ENCODE measurements at regions not wholly inside any gene's neighbourhood (a gene's known extent, or its start where the extent isn't known, plus 50 kb on each side); places are given as distances from the start of the nearest gene placed in this dataset.

- no peak overlapping the region for H3K4ac ChIP-seq (ENCODE audit: low read depth in 1 of 2, low read length in 2 of 2)
- no peak overlapping the region for H2AK5ac ChIP-seq (ENCODE audit: low read length, severe bottlenecking)
- H2BK12ac ChIP-seq (ENCODE audit: low read length in 2 of 2): no peak overlapping the region
- H3K4me1 ChIP-seq (ENCODE audit: control insufficient read depth, insufficient read depth, low read depth, low read length): no peaks in the 10 kb centered on the region
- H3K4me3 ChIP-seq (ENCODE audit: insufficient read depth in 1 of 2, low read depth in 1 of 2, low read length in 2 of 2): no peak overlapping the region
- no peak overlapping the region for H4K91ac ChIP-seq (ENCODE audit: low read length)
- no peak for DNase-seq
- H2BK15ac ChIP-seq (ENCODE audit: low read depth, poor library complexity, severe bottlenecking): no peak overlapping the region
- H3K18ac ChIP-seq (ENCODE audit: low read depth in 1 of 2, low read length in 2 of 2): no peak overlapping the region
- H3K79me1 ChIP-seq (replicated peaks; ENCODE audit: low read length, poor library complexity, severe bottlenecking): no peaks in the 10 kb centered on the region
- H3K27me3 ChIP-seq (ENCODE audit: control insufficient read depth in 1 of 2, insufficient read depth in 1 of 2, low read length in 2 of 2): peaks cover 0 to 16% of the 10 kb centered on the region in 2 experiments
- H3K14ac ChIP-seq (ENCODE audit: low read length in 2 of 2): no peak overlapping the region
- no peak overlapping the region for H4K8ac ChIP-seq (ENCODE audit: low read length)
- H3K9ac ChIP-seq (ENCODE audit: low read length): no peak overlapping the region
- H3K4me2 ChIP-seq (ENCODE audit: low read length, poor library complexity, severe bottlenecking): no peak overlapping the region
- no peak overlapping the region for H2AFZ ChIP-seq (ENCODE audit: low read depth, low read length)
- H3K27ac ChIP-seq (ENCODE audit: low read length, poor library complexity, severe bottlenecking): no peak overlapping the region
- H3K23ac ChIP-seq (ENCODE audit: low read length in 2 of 2): no peak overlapping the region
- no peak overlapping the region for H2BK120ac ChIP-seq (ENCODE audit: low read depth, low read length)
- no CpG with 5 or more reads among the region's 2 CpGs for WGBS
- no peaks in the 10 kb centered on the region for H3K36me3 ChIP-seq (ENCODE audit: control insufficient read depth in 1 of 2, insufficient read depth in 2 of 2, low read depth in 1 of 2, low read length in 2 of 2)
- no peaks in the 10 kb centered on the region for H3K9me3 ChIP-seq (ENCODE audit: control insufficient read depth, low read length)
- H2BK5ac ChIP-seq (ENCODE audit: low read depth, low read length, poor library complexity, severe bottlenecking): no peak overlapping the region
Observed at GRCh38 chr10:128816726-128817125, 650.3 kb upstream of the MGMT start.

- DNase-seq: no peak
- H2BK5ac ChIP-seq (ENCODE audit: low read depth, low read length, poor library complexity, severe bottlenecking): no peak overlapping the region
- H2BK12ac ChIP-seq (ENCODE audit: low read length in 2 of 2): no peak overlapping the region
- H2BK15ac ChIP-seq (ENCODE audit: low read depth, poor library complexity, severe bottlenecking): no peak overlapping the region
- H3K27me3 ChIP-seq (ENCODE audit: control insufficient read depth in 1 of 2, insufficient read depth in 1 of 2, low read length in 2 of 2): peaks cover 0 to 16% of the 10 kb centered on the region in 2 experiments
- no peak overlapping the region for H3K18ac ChIP-seq (ENCODE audit: low read depth in 1 of 2, low read length in 2 of 2)
- no peak overlapping the region for H3K4me2 ChIP-seq (ENCODE audit: low read length, poor library complexity, severe bottlenecking)
- no peak overlapping the region for H3K4ac ChIP-seq (ENCODE audit: low read depth in 1 of 2, low read length in 2 of 2)
- no peaks in the 10 kb centered on the region for H3K36me3 ChIP-seq (ENCODE audit: control insufficient read depth in 1 of 2, insufficient read depth in 2 of 2, low read depth in 1 of 2, low read length in 2 of 2)
- no peak overlapping the region for H4K8ac ChIP-seq (ENCODE audit: low read length)
- H2AFZ ChIP-seq (ENCODE audit: low read depth, low read length): no peak overlapping the region
- no peaks in the 10 kb centered on the region for H3K79me1 ChIP-seq (replicated peaks; ENCODE audit: low read length, poor library complexity, severe bottlenecking)
- 49% methylated on average over 2 of the region's 2 CpGs for WGBS
- no peaks in the 10 kb centered on the region for H3K9me3 ChIP-seq (ENCODE audit: control insufficient read depth, low read length)
- H2BK120ac ChIP-seq (ENCODE audit: low read depth, low read length): no peak overlapping the region
- H3K4me1 ChIP-seq (ENCODE audit: control insufficient read depth, insufficient read depth, low read depth, low read length): no peaks in the 10 kb centered on the region
- H2AK5ac ChIP-seq (ENCODE audit: low read length, severe bottlenecking): no peak overlapping the region
- H3K23ac ChIP-seq (ENCODE audit: low read length in 2 of 2): no peak overlapping the region
- H3K14ac ChIP-seq (ENCODE audit: low read length in 2 of 2): no peak overlapping the region
- H3K9ac ChIP-seq (ENCODE audit: low read length): no peak overlapping the region
- H4K91ac ChIP-seq (ENCODE audit: low read length): no peak overlapping the region
- no peak overlapping the region for H3K27ac ChIP-seq (ENCODE audit: low read length, poor library complexity, severe bottlenecking)
- H3K4me3 ChIP-seq (ENCODE audit: insufficient read depth in 1 of 2, low read depth in 1 of 2, low read length in 2 of 2): no peak overlapping the region
Observed at GRCh38 chr10:128817636-128818035, 649.4 kb upstream of the MGMT start.

GRCh38 chr10:128820663-128821062 is 646.4 kb upstream of the MGMT start:
- H3K36me3 ChIP-seq (ENCODE audit: control insufficient read depth in 1 of 2, insufficient read depth in 2 of 2, low read depth in 1 of 2, low read length in 2 of 2): no peaks in the 10 kb centered on the region
- no peak overlapping the region for H2BK15ac ChIP-seq (ENCODE audit: low read depth, poor library complexity, severe bottlenecking)
- no peak overlapping the region for H2AFZ ChIP-seq (ENCODE audit: low read depth, low read length)
- no peak overlapping the region for H2AK5ac ChIP-seq (ENCODE audit: low read length, severe bottlenecking)
- no peaks in the 10 kb centered on the region for H3K9me3 ChIP-seq (ENCODE audit: control insufficient read depth, low read length)
- H3K27me3 ChIP-seq (ENCODE audit: control insufficient read depth in 1 of 2, insufficient read depth in 1 of 2, low read length in 2 of 2): peaks cover 0 to 14% of the 10 kb centered on the region in 2 experiments
- H4K8ac ChIP-seq (ENCODE audit: low read length): no peak overlapping the region
- 65% methylated on average over 7 of the region's 7 CpGs for WGBS
- H3K4me2 ChIP-seq (ENCODE audit: low read length, poor library complexity, severe bottlenecking): no peak overlapping the region
- no peak overlapping the region for H3K4ac ChIP-seq (ENCODE audit: low read depth in 1 of 2, low read length in 2 of 2)
- no peak overlapping the region for H3K23ac ChIP-seq (ENCODE audit: low read length in 2 of 2)
- no peaks in the 10 kb centered on the region for H3K4me1 ChIP-seq (ENCODE audit: control insufficient read depth, insufficient read depth, low read depth, low read length)
- H3K27ac ChIP-seq (ENCODE audit: low read length, poor library complexity, severe bottlenecking): no peak overlapping the region
- H3K9ac ChIP-seq (ENCODE audit: low read length): no peak overlapping the region
- H3K14ac ChIP-seq (ENCODE audit: low read length in 2 of 2): no peak overlapping the region
- H4K91ac ChIP-seq (ENCODE audit: low read length): no peak overlapping the region
- no peak overlapping the region for H2BK5ac ChIP-seq (ENCODE audit: low read depth, low read length, poor library complexity, severe bottlenecking)
- no peak overlapping the region for H2BK12ac ChIP-seq (ENCODE audit: low read length in 2 of 2)
- H2BK120ac ChIP-seq (ENCODE audit: low read depth, low read length): no peak overlapping the region
- H3K18ac ChIP-seq (ENCODE audit: low read depth in 1 of 2, low read length in 2 of 2): no peak overlapping the region
- no peaks in the 10 kb centered on the region for H3K79me1 ChIP-seq (replicated peaks; ENCODE audit: low read length, poor library complexity, severe bottlenecking)
- DNase-seq: no peak
- H3K4me3 ChIP-seq (ENCODE audit: insufficient read depth in 1 of 2, low read depth in 1 of 2, low read length in 2 of 2): no peak overlapping the region

- Histone ChIP-seq H3K9ac (ENCODE audit: low read length) (no peak overlapping the region), H3K14ac (ENCODE audit: low read length in 2 of 2) (no peak overlapping the region), H3K4ac (ENCODE audit: low read depth in 1 of 2, low read length in 2 of 2) (no peak overlapping the region), H3K79me1 (replicated peaks; ENCODE audit: low read length, poor library complexity, severe bottlenecking) (no peaks in the 10 kb centered on the region), H3K23ac (ENCODE audit: low read length in 2 of 2) (no peak overlapping the region), H3K27me3 (ENCODE audit: control insufficient read depth in 1 of 2, insufficient read depth in 1 of 2, low read length in 2 of 2) (peaks cover 0 to 9% of the 10 kb centered on the region in 2 experiments), H3K36me3 (ENCODE audit: control insufficient read depth in 1 of 2, insufficient read depth in 2 of 2, low read depth in 1 of 2, low read length in 2 of 2) (no peaks in the 10 kb centered on the region), H3K18ac (ENCODE audit: low read depth in 1 of 2, low read length in 2 of 2) (no peak overlapping the region), H2BK5ac (ENCODE audit: low read depth, low read length, poor library complexity, severe bottlenecking) (no peak overlapping the region), H3K4me3 (ENCODE audit: insufficient read depth in 1 of 2, low read depth in 1 of 2, low read length in 2 of 2) (no peak overlapping the region), H2AK5ac (ENCODE audit: low read length, severe bottlenecking) (no peak overlapping the region), H2AFZ (ENCODE audit: low read depth, low read length) (no peak overlapping the region), H2BK15ac (ENCODE audit: low read depth, poor library complexity, severe bottlenecking) (no peak overlapping the region), H2BK120ac (ENCODE audit: low read depth, low read length) (no peak overlapping the region), H4K8ac (ENCODE audit: low read length) (no peak overlapping the region), H2BK12ac (ENCODE audit: low read length in 2 of 2) (no peak overlapping the region), H3K27ac (ENCODE audit: low read length, poor library complexity, severe bottlenecking) (no peak overlapping the region), H3K9me3 (ENCODE audit: control insufficient read depth, low read length) (no peaks in the 10 kb centered on the region), H3K4me1 (ENCODE audit: control insufficient read depth, insufficient read depth, low read depth, low read length) (no peaks in the 10 kb centered on the region), H3K4me2 (ENCODE audit: low read length, poor library complexity, severe bottlenecking) (no peak overlapping the region), H4K91ac (ENCODE audit: low read length) (no peak overlapping the region)
- WGBS: 89% methylated on average over 16 of the region's 16 CpGs
- no peak for DNase-seq
Observed at GRCh38 chr10:128823201-128823600, 643.8 kb upstream of the MGMT start.

Measured in mesenchymal stem cell (in vitro differentiated cells and primary cell).